GM18907 (cell line): ENCODE measurements at regions not wholly inside any gene's neighbourhood (a gene's known extent, or its start where the extent isn't known, plus 50 kb on each side); places are given as distances from the start of the nearest gene placed in this dataset.

ENCODE experiments used
- ATAC-seq: cut with Tn5 transposase; IDR thresholded peaks from one replicate; pipeline ENCODE4 v1.9.1; 2021; ENCODE audit warnings: mild to moderate bottlenecking, moderate library complexity; ENCODE audit not compliant: unreplicated experiment

DNA sequence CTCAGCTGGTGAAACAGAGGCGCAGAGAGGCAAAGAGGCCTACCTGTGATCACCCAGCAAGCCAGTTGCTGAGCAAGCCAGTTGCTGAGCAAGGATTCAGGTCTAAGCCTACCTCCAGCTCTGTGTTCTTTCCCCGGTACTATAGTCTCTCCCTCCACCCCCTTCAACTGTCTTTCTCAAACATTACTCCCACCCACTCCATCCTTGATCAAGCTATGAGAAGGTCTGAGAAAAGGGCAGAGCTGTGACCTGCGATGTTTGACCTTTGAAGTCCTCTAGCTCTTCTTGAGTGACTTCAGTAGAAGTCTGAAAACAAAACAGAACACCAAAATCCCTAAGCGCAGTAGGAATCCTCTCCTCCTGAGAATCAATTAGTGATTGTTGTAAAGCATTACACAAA, 665.2 kb upstream of the ID2 start:
- ATAC-seq, result no peak

DNA sequence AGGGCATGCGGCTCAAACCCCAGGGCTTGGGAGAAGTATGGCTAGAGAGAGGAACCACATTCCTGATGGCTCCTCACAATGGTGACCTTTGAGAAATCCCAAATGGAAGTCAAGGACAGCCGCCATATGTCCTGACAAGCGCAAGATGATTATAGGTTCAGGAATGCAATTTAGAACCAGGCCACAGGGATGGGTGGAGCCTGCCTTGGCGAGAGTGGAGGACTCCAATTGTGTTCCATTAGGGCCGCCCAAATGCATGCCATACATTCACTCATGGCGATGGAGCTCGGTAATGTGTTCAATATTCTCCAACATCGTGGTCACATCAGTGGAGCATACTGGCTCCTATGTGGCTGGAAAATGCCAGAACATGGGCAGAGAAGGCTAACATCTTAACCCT, 662.9 kb upstream of the ID2 start:
- ATAC-seq, result no peak

DNA sequence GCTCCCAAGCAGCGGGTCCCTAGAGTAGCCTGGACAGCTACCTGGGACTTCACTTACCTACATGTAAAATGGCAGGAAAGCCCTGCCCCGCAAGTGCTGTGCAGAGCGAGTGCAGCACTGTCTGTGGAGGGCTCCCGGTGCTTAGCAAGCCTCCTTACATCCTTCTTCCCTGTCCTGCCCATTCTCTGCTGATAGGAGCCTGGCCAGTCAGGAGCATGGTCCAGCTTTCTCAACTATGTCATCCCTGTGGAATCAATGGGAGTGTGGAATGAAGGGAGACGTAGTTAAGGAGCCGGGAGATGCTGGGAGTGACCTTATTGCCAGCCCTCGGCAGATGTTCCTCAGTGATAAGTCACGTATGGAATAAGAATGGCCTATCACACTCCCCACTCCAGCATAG, 661.9 kb upstream of the ID2 start:
- no peak for ATAC-seq

DNA sequence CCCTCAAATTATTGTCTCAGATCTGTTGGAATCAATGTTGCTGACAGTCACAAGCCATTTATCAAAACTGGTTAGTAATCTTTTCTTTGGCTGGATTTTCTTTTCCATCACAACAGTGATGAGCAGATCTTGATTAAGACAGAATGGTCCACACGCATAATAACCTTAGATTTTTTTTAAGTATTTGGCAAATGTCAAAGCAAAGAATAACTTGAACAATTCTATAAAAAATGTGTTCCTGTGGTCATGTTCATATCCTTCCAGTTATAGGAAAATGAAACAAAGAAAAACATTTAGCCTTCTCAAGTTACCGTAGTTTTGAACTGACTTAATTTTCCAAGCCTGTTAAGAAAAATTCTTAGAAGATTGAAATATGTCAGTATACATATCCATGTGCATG, 659.9 kb upstream of the ID2 start:
- no peak for ATAC-seq

- peak; percentile 94 for ATAC-seq
These were observed 658.8 kb upstream of the ID2 start for GRCh38 chr2:8022908-8023640.

- no peak for ATAC-seq
These were observed 657.4 kb upstream of the ID2 start for GRCh38 chr2:8024506-8024905.

DNA sequence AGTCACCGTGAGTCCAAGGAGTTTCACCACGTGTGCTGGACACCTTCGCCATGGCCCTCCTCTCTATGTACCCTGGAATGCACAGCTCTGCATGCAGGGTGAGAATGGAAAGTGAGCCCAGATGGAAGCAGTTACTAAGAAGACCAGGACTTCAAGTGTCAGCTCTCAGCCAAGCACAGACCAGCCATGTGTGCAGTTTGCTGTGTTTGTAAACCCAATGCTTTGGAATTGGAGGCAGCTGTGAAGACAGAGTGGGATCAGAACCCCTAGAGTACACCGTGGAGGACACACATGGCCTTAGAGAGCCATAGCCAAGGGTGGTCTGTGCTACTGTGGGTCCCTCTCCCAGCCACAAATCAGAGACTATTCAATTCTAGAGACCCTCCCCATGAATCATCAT, 655.5 kb upstream of the ID2 start:
- no peak for ATAC-seq

DNA sequence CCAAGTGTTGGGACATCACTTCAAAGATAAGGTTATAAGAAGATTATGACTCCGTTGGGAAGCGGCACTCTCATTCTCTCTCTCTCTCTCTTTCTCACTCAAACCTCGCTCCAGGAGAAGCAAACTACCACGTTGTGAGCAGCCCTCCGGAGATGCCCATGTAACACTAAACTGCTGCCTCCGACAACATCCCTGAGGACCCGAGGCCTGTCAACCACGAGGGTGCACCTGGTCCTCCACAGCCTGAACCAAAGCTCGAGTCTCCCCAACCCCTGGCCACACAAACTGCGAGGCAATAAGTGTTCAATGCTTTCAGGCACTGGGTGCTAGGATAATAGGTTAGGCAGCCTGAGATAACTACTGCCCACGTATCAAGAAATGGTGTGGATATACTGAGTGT, 654.5 kb upstream of the ID2 start:
- ATAC-seq, result no peak

GRCh38 chr2:8028036-8028435, 653.8 kb upstream of the ID2 start:
- no peak for ATAC-seq

DNA sequence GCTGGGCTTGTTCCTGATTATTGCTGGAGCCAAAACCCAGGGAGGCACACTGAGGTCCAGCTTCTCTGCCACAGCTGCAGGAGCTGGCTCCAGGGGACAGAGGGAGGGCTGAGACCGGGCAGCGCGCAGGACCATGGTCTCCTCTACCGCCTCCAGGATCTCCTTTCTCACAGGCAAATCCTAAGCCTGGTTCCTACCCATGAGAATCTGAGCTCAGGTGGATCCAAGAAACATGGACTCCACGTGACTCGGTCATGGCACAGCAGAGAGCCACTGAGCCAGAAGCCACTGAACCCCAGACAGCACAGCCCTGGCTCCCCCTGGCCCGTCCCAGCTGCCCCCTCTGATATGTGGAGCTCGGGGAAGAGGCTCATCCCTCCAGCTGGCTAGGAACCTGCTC, 653.4 kb upstream of the ID2 start:
- ATAC-seq, result no peak

- no peak for ATAC-seq
These were observed 652.9 kb upstream of the ID2 start for GRCh38 chr2:8028981-8029380.

GRCh38 chr2:8030573-8031303, 651.1 kb upstream of the ID2 start:
- ATAC-seq, result no peak

DNA sequence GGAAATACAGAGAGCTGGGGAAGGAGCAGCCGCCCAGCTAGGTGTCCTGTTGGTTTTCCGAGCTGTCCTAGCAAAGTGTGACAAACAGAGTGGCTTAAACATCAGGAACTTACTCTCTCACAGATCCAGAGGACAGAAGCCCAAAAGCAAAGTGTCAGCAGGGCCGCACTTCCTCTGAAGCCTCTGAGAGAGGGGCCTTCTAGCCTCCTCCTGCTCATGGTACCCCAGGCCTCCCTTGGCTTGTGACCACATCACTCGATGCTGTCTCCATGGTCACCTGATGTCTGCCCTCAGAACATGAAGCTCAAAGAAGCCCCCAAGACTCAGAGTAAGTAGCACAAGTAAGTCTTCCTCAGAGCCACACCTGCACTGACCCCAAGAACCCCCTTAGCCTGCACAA, 650.5 kb upstream of the ID2 start:
- no peak for ATAC-seq

GRCh38 chr2:8033546-8034096, 648.2 kb upstream of the ID2 start:
- no peak for ATAC-seq

DNA sequence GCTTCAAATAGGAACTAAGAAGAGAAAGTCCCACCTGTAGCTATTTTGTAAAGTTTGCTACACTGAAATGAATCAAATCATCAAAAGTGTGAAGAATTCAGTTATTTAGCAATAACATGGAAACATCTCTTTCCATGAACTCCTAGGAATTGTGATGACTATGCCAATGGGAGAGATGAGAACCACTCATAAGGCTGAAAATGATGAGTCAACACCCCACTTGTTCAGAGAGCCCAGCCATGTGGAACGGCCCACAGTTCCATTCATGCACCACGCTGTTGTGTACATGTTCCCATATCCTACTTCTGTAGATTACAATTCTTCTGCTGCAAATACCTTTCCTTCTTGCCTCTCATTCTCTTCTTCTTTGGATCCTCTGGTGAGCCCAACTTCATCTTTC, 645.5 kb upstream of the ID2 start:
- no peak for ATAC-seq

GRCh38 chr2:8039732-8040131, 642.1 kb upstream of the ID2 start:
- ATAC-seq, result no peak

GRCh38 chr2:8043295-8043694, 638.6 kb upstream of the ID2 start:
- ATAC-seq, result no peak

- ATAC-seq, result no peak
These were observed 637.7 kb upstream of the ID2 start for GRCh38 chr2:8044046-8044594.

DNA sequence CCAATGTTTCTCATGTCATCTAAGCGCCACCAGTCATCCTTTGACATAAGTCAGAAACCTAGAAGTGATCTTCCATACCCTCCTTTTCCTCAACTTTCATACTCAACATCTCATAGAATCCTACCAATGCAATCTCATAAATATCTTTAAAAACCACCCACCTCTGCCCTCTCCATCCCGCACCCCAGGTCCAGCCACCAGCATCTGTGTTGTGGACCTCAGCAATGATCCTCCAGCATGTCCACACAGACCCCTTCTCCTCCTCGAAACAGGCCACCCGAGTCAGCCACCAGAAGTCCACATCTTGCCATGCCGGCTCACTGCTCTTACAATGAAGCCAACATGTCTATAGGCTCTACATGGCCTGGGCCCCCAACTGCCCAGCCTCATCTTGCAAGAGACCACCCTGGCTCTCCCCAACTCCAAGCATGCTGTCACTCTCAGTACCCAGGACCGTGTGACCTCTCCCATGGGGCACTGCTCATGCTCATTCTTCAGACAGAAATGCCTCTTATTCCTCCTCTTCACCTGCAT, 636.7 kb upstream of the ID2 start:
- no peak for ATAC-seq

DNA sequence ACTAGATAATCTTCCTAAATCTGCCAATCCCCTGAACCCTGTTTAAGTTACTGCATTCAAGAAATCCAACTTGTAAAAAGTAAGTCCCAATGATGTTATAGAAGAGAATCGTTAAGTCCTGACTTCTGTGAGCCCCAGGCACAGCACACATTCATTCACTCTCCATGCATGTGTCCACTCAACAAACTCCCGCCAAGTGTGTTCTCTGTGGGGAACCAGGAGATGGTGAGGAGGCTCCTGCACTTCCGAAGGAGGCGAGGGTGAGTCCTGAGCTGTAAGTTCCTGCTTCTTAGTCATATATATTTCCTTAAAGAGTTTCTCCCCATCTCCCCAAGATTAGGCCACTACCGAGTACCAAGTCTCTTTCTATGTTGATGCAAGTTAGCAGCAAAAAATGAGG, 635.0 kb upstream of the ID2 start:
- no peak for ATAC-seq

GRCh38 chr2:8049176-8049575, 632.7 kb upstream of the ID2 start:
- ATAC-seq, result no peak
